ENCODE measurements at regions not wholly inside any gene's neighbourhood (a gene's known extent, or its start where the extent isn't known, plus 50 kb on each side); places are given as distances from the start of the nearest gene placed in this dataset.

DNA sequence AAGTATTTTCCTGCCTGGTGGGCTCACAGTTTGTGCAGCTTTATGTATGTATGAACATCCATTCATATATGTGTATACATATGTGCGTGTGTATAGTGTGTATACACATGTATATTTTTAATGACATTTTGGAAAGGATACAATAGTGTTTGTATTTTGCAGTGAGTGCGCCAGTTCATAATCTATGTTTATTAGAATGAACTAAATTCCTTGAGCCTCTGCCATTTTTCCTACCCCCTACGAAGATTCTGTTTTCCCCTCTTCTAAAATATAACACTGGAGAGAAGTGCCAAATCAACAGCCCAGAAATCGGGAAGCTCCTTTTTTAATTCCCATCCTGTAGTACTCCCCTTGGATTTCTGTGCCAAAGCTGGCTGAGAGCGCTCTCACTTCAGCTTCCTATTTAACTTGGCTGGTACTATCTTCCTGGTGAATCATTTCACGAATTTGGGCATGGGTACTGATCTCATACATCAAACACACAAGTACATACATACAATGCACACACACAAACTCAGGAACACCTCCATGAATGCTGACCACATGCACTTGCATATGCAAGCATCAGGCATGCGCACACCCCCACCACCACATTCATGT lies 578.4 kb upstream of the WWC1 start:
- TF ChIP-seq POLR2AphosphoS5 (IDR thresholded peaks at IDR 0.05) = no peak
- TF ChIP-seq, protein P1, sequence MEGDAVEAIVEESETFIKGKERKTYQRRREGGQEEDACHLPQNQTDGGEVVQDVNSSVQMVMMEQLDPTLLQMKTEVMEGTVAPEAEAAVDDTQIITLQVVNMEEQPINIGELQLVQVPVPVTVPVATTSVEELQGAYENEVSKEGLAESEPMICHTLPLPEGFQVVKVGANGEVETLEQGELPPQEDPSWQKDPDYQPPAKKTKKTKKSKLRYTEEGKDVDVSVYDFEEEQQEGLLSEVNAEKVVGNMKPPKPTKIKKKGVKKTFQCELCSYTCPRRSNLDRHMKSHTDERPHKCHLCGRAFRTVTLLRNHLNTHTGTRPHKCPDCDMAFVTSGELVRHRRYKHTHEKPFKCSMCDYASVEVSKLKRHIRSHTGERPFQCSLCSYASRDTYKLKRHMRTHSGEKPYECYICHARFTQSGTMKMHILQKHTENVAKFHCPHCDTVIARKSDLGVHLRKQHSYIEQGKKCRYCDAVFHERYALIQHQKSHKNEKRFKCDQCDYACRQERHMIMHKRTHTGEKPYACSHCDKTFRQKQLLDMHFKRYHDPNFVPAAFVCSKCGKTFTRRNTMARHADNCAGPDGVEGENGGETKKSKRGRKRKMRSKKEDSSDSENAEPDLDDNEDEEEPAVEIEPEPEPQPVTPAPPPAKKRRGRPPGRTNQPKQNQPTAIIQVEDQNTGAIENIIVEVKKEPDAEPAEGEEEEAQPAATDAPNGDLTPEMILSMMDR (IDR thresholded peaks at IDR 0.05 in 8 of 11, conservative IDR thresholded peaks at IDR 0.05 in 3 of 11) = no peak
- 79 to 92% (median 85%) methylated on average over 7 of the region's 7 CpGs for WGBS, 5 donors
- intact Hi-C loops (cut with DNase I; ENCODE audit: low total_unique reads) = no loop called here
- Histone ChIP-seq H3K27me3 (replicated peaks in 1 of 7) (no peaks in the 10 kb centered on the region), H3K27ac (no peak overlapping the region), H3K4me3 (no peak overlapping the region), H3K9me3 (no peaks in the 10 kb centered on the region), H3K4me1 (no peaks in the 10 kb centered on the region), H3K36me3 (no peaks in the 10 kb centered on the region)
- DNase-seq = no peak

DNA sequence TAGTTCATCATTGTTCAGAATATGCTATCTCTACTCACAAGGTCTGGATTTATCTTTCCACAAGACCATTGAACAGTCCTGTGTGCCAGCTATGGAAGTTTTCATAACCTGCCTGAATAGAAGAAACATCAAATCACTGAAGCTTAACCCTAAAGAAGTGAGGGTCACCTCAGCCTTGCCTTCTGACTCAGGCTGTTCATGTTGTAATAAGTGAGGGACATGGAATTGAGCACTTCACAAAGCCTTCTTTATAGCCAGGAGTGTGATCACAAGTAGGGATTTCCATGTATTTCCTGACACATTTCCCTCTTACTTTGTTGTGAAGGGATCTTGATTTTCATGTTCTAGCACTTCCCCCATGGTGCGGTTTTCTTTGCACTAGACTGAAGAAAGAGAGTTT lies 577.5 kb upstream of the WWC1 start:
- WGBS, 5 donors = 73 to 84% (median 79%) methylated on average over 1 of the region's 1 CpG

DNA sequence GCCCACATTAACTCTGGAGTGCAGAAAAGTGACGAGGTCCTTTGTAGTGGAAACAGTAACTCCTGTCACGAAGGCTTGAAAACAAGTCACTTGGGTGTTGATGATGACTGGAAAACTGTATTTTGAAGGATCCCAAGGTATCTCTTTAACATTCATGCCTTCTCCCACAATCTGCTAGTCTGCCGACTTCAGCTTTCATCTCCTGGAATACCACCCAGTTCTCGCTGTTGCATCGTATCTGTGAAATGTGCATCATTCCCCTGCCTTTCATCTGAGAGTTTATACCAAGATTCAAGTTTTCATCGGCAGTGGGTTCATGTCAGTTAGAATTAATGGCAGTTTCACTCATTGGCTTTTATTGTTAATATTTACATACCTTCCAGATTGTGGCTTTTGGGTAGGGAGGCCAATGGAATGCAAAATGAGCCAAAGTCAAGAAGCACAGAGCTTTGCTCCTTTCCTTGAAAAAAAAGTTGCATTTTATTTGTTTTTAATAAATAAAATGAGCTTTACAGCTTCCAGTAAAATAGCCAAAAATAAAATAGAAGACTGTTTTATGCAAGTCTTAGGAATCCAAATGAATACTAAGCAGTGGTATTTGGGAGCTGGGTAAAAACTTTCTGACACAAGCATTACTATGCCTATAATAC lies 575.2 kb upstream of the WWC1 start:
- Histone ChIP-seq H3K27ac (no peak overlapping the region), H3K36me3 (no peaks in the 10 kb centered on the region), H3K9me3 (no peaks in the 10 kb centered on the region), H3K4me3 (no peak overlapping the region), H3K27me3 (replicated peaks in 1 of 7) (no peaks in the 10 kb centered on the region), H3K4me1 (no peaks in the 10 kb centered on the region)
- 85 to 93% (median 91%) methylated on average over 6 of the region's 6 CpGs for WGBS, 5 donors
- TF ChIP-seq, protein P1 (IDR thresholded peaks at IDR 0.05 in 8 of 11, conservative IDR thresholded peaks at IDR 0.05 in 3 of 11) = no peak
- no peak for TF ChIP-seq POLR2AphosphoS5 (IDR thresholded peaks at IDR 0.05)
- no peak for TF ChIP-seq POLR2A (IDR thresholded peaks at IDR 0.05)
- intact Hi-C loops (cut with DNase I; ENCODE audit: low total_unique reads) = no loop called here
- no peak for DNase-seq

More for the DNA sequence above, 577.5 kb upstream of the WWC1 start:
- TF ChIP-seq POLR2AphosphoS5 (IDR thresholded peaks at IDR 0.05) = no peak
- no peak for TF ChIP-seq POLR2A (IDR thresholded peaks at IDR 0.05)
- TF ChIP-seq, protein P1 (IDR thresholded peaks at IDR 0.05 in 8 of 11, conservative IDR thresholded peaks at IDR 0.05 in 3 of 11) = no peak
- H3K27ac ChIP-seq = no peak overlapping the region
- H3K4me1 ChIP-seq = no peaks in the 10 kb centered on the region
- H3K36me3 ChIP-seq = no peaks in the 10 kb centered on the region
- H3K9me3 ChIP-seq = no peaks in the 10 kb centered on the region
- no peak for DNase-seq
- intact Hi-C loops (cut with DNase I; ENCODE audit: low total_unique reads) = no loop called here
- no peak overlapping the region for H3K4me3 ChIP-seq
- H3K27me3 ChIP-seq (replicated peaks in 1 of 7) = no peaks in the 10 kb centered on the region

DNA sequence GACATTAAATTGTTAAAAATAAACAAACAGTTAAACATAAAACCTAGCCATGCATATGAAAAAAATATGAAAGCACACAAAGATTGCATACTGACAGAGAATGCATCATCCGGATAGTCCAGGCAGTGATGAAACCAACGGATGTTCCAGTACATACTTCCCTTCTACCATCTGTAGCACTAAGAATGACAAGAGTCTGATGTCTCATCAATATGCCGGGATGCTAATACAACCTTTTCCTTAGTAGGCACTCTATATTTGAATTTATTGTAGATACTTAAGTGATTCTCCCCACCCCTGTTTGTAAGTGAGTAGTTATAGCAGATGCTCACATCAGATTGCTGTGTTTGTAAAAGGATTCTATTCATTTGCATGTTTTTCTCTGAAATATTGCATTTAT lies 571.2 kb upstream of the WWC1 start:
- peaks cover 0 to 11% (median 0%) of the 10 kb centered on the region in 7 donors for H3K27me3 ChIP-seq (replicated peaks in 1 of 7)
- H3K27ac ChIP-seq = no peak overlapping the region
- peaks cover 0 to 5% (median 0%) of the 10 kb centered on the region in 6 donors for H3K4me1 ChIP-seq
- DNase-seq = no peak
- H3K4me3 ChIP-seq = no peak overlapping the region
- no peaks in the 10 kb centered on the region for H3K9me3 ChIP-seq
- TF ChIP-seq, protein P1 (IDR thresholded peaks at IDR 0.05 in 8 of 11, conservative IDR thresholded peaks at IDR 0.05 in 3 of 11) = no peak
- no peak for TF ChIP-seq POLR2AphosphoS5 (IDR thresholded peaks at IDR 0.05)
- no peak for TF ChIP-seq POLR2A (IDR thresholded peaks at IDR 0.05)
- intact Hi-C loops (cut with DNase I; ENCODE audit: low total_unique reads) = loop anchor here (5.0 kb wide), 1 partner anchor 502 kb away; no protein-coding TSS in a partner anchor
- WGBS, 5 donors = 69 to 83% (median 80%) methylated on average over 3 of the region's 3 CpGs
- H3K36me3 ChIP-seq = no peaks in the 10 kb centered on the region
